ENCODE measurements at regions not wholly inside any gene's neighbourhood (a gene's known extent, or its start where the extent isn't known, plus 50 kb on each side); places are given as distances from the start of the nearest gene placed in this dataset.

GRCh38 chr10:91149550-91149949 lies 70.9 kb upstream of the PCGF5 start:
- Histone ChIP-seq H3K9me2 (replicated peaks; ENCODE audit: insufficient read depth) (no peaks in the 10 kb centered on the region), H3K9me3 (ENCODE audit: low read depth) (no peaks in the 10 kb centered on the region), H3K27ac (no peak overlapping the region), H2AFZ (no peak overlapping the region), H3K4me3 (no peak overlapping the region), H3K79me2 (no peaks in the 10 kb centered on the region), H3K4me1 (ENCODE audit: insufficient read depth) (no peaks in the 10 kb centered on the region), H3K27me3 (no peaks in the 10 kb centered on the region), H4K20me1 (ENCODE audit: insufficient read depth, poor library complexity, severe bottlenecking) (no peaks in the 10 kb centered on the region), H3K4me2 (no peak overlapping the region), H3K36me3 (replicated peaks; ENCODE audit: insufficient read depth, low read depth) (no peaks in the 10 kb centered on the region)
- no peak for TF ChIP-seq CTCF (IDR thresholded peaks at IDR 0.05; ENCODE audit: poor library complexity)
- no peak for TF ChIP-seq EZH2phosphoT487 (IDR thresholded peaks at IDR 0.05; ENCODE audit: low read depth, severe bottlenecking, unreplicated experiment)
- no peak for TF ChIP-seq EZH2 (IDR thresholded peaks at IDR 0.05; ENCODE audit: borderline replicate concordance)
- DNase-seq (ENCODE audit: low spot score) = no peak
- WGBS (ENCODE audit: low lambda C conversion rate, missing lambda C conversion rate) = 92% methylated on average over 3 of the region's 3 CpGs

DNA sequence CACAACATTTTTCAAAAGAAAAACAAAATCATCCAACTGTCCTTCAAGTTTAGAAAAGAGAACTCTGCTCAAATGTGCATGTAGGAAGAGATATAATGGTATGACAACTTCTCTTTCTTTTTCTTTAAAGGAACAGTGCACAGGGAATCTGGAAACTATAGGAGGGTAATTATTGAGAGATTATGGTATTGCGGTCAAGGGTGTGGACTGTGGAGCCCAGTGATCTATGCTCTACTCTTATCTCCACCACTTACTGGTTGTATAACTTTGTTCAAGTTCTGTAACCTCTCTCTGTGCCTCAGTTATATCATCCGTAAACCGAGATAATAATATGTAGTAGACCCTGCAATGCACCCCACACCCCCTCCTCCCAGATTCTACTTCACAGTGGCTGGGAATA lies 69.8 kb upstream of the PCGF5 start:
- H3K4me3 ChIP-seq = no peak overlapping the region
- H3K9me2 ChIP-seq (replicated peaks; ENCODE audit: insufficient read depth) = no peaks in the 10 kb centered on the region
- H3K27me3 ChIP-seq = peaks cover 5% of the 10 kb centered on the region
- no peak for DNase-seq (ENCODE audit: low spot score)
- no peaks in the 10 kb centered on the region for H3K9me3 ChIP-seq (ENCODE audit: low read depth)
- no peak overlapping the region for H2AFZ ChIP-seq
- no peak overlapping the region for H3K4me2 ChIP-seq
- H3K36me3 ChIP-seq (replicated peaks; ENCODE audit: insufficient read depth, low read depth) = no peaks in the 10 kb centered on the region
- H3K27ac ChIP-seq = no peak overlapping the region
- 87% methylated on average over 3 of the region's 3 CpGs for WGBS (ENCODE audit: low lambda C conversion rate, missing lambda C conversion rate)
- TF ChIP-seq EZH2phosphoT487 (IDR thresholded peaks at IDR 0.05; ENCODE audit: low read depth, severe bottlenecking, unreplicated experiment) = no peak
- no peak for TF ChIP-seq EZH2 (IDR thresholded peaks at IDR 0.05; ENCODE audit: borderline replicate concordance)
- TF ChIP-seq CTCF (IDR thresholded peaks at IDR 0.05; ENCODE audit: poor library complexity) = no peak
- H3K79me2 ChIP-seq = no peaks in the 10 kb centered on the region
- no peaks in the 10 kb centered on the region for H3K4me1 ChIP-seq (ENCODE audit: insufficient read depth)
- H4K20me1 ChIP-seq (ENCODE audit: insufficient read depth, poor library complexity, severe bottlenecking) = no peaks in the 10 kb centered on the region

GRCh38 chr10:91153508-91153907 lies 67.0 kb upstream of the PCGF5 start:
- Histone ChIP-seq H3K4me1 (ENCODE audit: insufficient read depth) (no peaks in the 10 kb centered on the region), H3K27me3 (peaks cover 9% of the 10 kb centered on the region), H3K36me3 (replicated peaks; ENCODE audit: insufficient read depth, low read depth) (no peaks in the 10 kb centered on the region), H3K9me2 (replicated peaks; ENCODE audit: insufficient read depth) (no peaks in the 10 kb centered on the region), H3K27ac (no peak overlapping the region), H3K4me2 (no peak overlapping the region), H4K20me1 (ENCODE audit: insufficient read depth, poor library complexity, severe bottlenecking) (no peaks in the 10 kb centered on the region), H2AFZ (no peak overlapping the region), H3K79me2 (no peaks in the 10 kb centered on the region), H3K9me3 (ENCODE audit: low read depth) (no peaks in the 10 kb centered on the region), H3K4me3 (no peak overlapping the region)
- no peak for TF ChIP-seq EZH2 (IDR thresholded peaks at IDR 0.05; ENCODE audit: borderline replicate concordance)
- TF ChIP-seq CTCF (IDR thresholded peaks at IDR 0.05; ENCODE audit: poor library complexity) = no peak
- TF ChIP-seq EZH2phosphoT487 (IDR thresholded peaks at IDR 0.05; ENCODE audit: low read depth, severe bottlenecking, unreplicated experiment) = no peak
- 97% methylated on average over 29 of the region's 29 CpGs for WGBS (ENCODE audit: low lambda C conversion rate, missing lambda C conversion rate)
- no peak for DNase-seq (ENCODE audit: low spot score)

GRCh38 chr10:91154842-91155241 lies 65.6 kb upstream of the PCGF5 start:
- Histone ChIP-seq H3K9me3 (ENCODE audit: low read depth) (no peaks in the 10 kb centered on the region), H3K27ac (no peak overlapping the region), H3K4me3 (no peak overlapping the region), H4K20me1 (ENCODE audit: insufficient read depth, poor library complexity, severe bottlenecking) (no peaks in the 10 kb centered on the region), H2AFZ (no peak overlapping the region), H3K79me2 (no peaks in the 10 kb centered on the region), H3K4me1 (ENCODE audit: insufficient read depth) (no peaks in the 10 kb centered on the region), H3K36me3 (replicated peaks; ENCODE audit: insufficient read depth, low read depth) (no peaks in the 10 kb centered on the region), H3K27me3 (peaks cover 15% of the 10 kb centered on the region), H3K9me2 (replicated peaks; ENCODE audit: insufficient read depth) (no peaks in the 10 kb centered on the region), H3K4me2 (no peak overlapping the region)
- WGBS (ENCODE audit: low lambda C conversion rate, missing lambda C conversion rate) = 77% methylated on average over 2 of the region's 2 CpGs
- no peak for DNase-seq (ENCODE audit: low spot score)
- no peak for TF ChIP-seq EZH2 (IDR thresholded peaks at IDR 0.05; ENCODE audit: borderline replicate concordance)
- TF ChIP-seq EZH2phosphoT487 (IDR thresholded peaks at IDR 0.05; ENCODE audit: low read depth, severe bottlenecking, unreplicated experiment) = no peak
- no peak for TF ChIP-seq CTCF (IDR thresholded peaks at IDR 0.05; ENCODE audit: poor library complexity)

Data from hepatocyte (in vitro differentiated cells).